ENCODE measurements at regions not wholly inside any gene's neighbourhood (a gene's known extent, or its start where the extent isn't known, plus 50 kb on each side); places are given as distances from the start of the nearest gene placed in this dataset.
A peak's percentile ranks its signal among the peaks of the same experiment; 100 is the strongest.

DNA sequence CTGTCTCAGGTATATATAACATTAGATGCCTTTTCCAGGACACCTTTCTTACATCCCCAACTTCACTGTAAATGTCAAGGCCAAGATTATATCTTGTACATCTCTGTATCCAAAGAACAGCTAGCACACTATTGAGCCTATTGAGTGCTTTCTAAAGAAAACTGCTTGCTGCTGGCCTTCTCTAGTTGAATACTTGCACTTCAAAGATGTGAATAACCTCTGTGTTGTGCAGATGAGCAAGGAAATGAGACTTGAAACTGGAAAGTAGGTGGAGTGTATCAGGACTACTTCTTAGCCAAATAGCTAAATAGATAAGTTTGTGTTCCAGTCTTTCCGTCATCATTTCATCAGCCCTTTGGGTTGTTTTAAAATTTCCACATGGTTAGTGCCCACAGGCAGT is 704.4 kb upstream of the AMOT start:
- Histone ChIP-seq H3K9ac (ENCODE audit: low read length) (no peak overlapping the region), H4K20me1 (ENCODE audit: insufficient read depth, low read depth, low read length) (no peaks in the 10 kb centered on the region), H3K4me1 (ENCODE audit: low read length) (no peaks in the 10 kb centered on the region), H3K9me3 (ENCODE audit: low read length) (no peaks in the 10 kb centered on the region), H3K4me3 (ENCODE audit: low read length) (no peak overlapping the region), H3K36me3 (ENCODE audit: insufficient read depth, low read length) (no peaks in the 10 kb centered on the region), H3K27me3 (ENCODE audit: low read length) (no peaks in the 10 kb centered on the region), H2AFZ (ENCODE audit: low read length) (no peak overlapping the region), H3K9me2 (replicated peaks; ENCODE audit: insufficient read depth, low read length) (no peaks in the 10 kb centered on the region), H3K27ac (ENCODE audit: low read length) (no peak overlapping the region), H3K79me2 (ENCODE audit: low read length) (no peaks in the 10 kb centered on the region), H3K4me2 (ENCODE audit: low read depth, low read length, poor library complexity, severe bottlenecking) (no peak overlapping the region)
- DNase-seq, result no peak

DNA sequence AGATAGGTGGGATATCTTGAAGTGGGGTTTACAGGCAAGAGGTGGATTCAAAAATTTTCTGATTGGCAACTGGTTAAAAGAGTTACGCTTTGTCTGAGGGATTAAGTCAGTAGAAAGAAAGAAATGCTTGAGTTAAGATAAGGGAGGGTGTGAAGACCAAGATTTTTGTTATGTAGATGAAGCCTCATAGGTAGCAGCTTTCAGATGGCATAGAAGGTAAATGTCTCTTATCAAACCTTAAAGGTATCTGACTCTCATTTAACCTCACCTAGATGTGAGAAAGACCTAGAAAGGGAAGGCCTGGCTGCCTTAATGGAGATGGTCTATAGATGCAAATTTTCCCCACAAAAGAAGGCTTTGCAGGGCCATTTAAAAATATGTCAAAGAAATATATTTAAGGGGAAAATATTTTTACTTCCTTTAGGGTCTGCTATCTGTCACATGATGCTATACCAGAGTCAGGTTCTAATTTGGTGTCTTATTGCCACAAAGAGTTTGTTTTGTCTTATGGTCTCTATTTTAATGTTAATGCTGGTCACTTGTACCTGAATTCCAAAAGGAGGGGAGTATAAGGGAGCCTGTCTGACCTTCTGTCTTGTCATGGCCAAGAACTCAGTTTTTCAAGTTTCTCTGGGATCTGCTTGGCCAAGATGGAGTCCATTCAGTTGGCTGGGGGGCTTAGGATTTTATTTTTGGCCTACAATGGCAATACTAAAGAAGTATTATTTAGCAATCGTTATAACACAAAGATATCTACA is 699.1 kb upstream of the AMOT start:
- Histone ChIP-seq H3K27ac (ENCODE audit: low read length) (no peak overlapping the region), H3K4me3 (ENCODE audit: low read length) (no peak overlapping the region), H3K27me3 (ENCODE audit: low read length) (no peaks in the 10 kb centered on the region), H2AFZ (ENCODE audit: low read length) (no peak overlapping the region), H4K20me1 (ENCODE audit: insufficient read depth, low read depth, low read length) (no peaks in the 10 kb centered on the region), H3K36me3 (ENCODE audit: insufficient read depth, low read length) (no peaks in the 10 kb centered on the region), H3K4me1 (ENCODE audit: low read length) (no peaks in the 10 kb centered on the region), H3K9me2 (replicated peaks; ENCODE audit: insufficient read depth, low read length) (no peaks in the 10 kb centered on the region), H3K9me3 (ENCODE audit: low read length) (no peaks in the 10 kb centered on the region), H3K9ac (ENCODE audit: low read length) (no peak overlapping the region), H3K4me2 (ENCODE audit: low read depth, low read length, poor library complexity, severe bottlenecking) (no peak overlapping the region), H3K79me2 (ENCODE audit: low read length) (no peaks in the 10 kb centered on the region)
- DNase-seq, result no peak

- Histone ChIP-seq H3K27ac (ENCODE audit: low read length) (no peak overlapping the region), H2AFZ (ENCODE audit: low read length) (no peak overlapping the region), H3K36me3 (ENCODE audit: insufficient read depth, low read length) (no peaks in the 10 kb centered on the region), H3K9me3 (ENCODE audit: low read length) (no peaks in the 10 kb centered on the region), H3K9me2 (replicated peaks; ENCODE audit: insufficient read depth, low read length) (no peaks in the 10 kb centered on the region), H3K9ac (ENCODE audit: low read length) (no peak overlapping the region), H3K4me3 (ENCODE audit: low read length) (no peak overlapping the region), H4K20me1 (ENCODE audit: insufficient read depth, low read depth, low read length) (no peaks in the 10 kb centered on the region), H3K4me1 (ENCODE audit: low read length) (no peaks in the 10 kb centered on the region), H3K4me2 (ENCODE audit: low read depth, low read length, poor library complexity, severe bottlenecking) (no peak overlapping the region), H3K27me3 (ENCODE audit: low read length) (no peaks in the 10 kb centered on the region), H3K79me2 (ENCODE audit: low read length) (no peaks in the 10 kb centered on the region)
- DNase-seq, result no peak
These were observed 688.9 kb upstream of the AMOT start for GRCh38 chrX:113529426-113530013.

DNA sequence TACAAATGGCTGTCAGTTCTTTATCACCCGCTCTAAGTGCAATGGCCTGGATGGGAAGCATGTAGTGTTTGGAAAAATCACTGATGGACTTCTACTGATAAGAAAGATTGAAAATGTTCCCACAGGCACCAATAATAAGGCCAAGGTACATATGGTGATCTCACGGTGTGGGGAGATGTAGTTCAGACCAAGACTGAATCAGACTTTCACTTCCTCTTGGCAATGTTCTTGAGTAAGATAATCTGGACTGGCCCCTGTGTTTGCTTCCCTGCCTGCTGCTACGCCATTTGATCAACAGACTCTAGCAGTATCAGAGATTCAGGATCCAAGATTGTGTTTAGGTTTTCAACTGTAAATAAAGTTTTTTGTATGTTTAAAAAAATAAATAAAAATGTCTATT is 682.2 kb upstream of the AMOT start:
- Histone ChIP-seq H3K79me2 (ENCODE audit: low read length) (no peaks in the 10 kb centered on the region), H2AFZ (ENCODE audit: low read length) (no peak overlapping the region), H3K27me3 (ENCODE audit: low read length) (no peaks in the 10 kb centered on the region), H3K9me3 (ENCODE audit: low read length) (no peaks in the 10 kb centered on the region; the same call in 1 of the 2 replicates), H3K36me3 (ENCODE audit: insufficient read depth, low read length) (no peaks in the 10 kb centered on the region), H4K20me1 (ENCODE audit: insufficient read depth, low read depth, low read length) (no peaks in the 10 kb centered on the region), H3K9me2 (replicated peaks; ENCODE audit: insufficient read depth, low read length) (no peaks in the 10 kb centered on the region), H3K9ac (ENCODE audit: low read length) (no peak overlapping the region), H3K27ac (ENCODE audit: low read length) (no peak overlapping the region), H3K4me3 (ENCODE audit: low read length) (no peak overlapping the region), H3K4me2 (ENCODE audit: low read depth, low read length, poor library complexity, severe bottlenecking) (no peak overlapping the region), H3K4me1 (ENCODE audit: low read length) (no peaks in the 10 kb centered on the region)
- DNase-seq, result peak; percentile 44

DNA sequence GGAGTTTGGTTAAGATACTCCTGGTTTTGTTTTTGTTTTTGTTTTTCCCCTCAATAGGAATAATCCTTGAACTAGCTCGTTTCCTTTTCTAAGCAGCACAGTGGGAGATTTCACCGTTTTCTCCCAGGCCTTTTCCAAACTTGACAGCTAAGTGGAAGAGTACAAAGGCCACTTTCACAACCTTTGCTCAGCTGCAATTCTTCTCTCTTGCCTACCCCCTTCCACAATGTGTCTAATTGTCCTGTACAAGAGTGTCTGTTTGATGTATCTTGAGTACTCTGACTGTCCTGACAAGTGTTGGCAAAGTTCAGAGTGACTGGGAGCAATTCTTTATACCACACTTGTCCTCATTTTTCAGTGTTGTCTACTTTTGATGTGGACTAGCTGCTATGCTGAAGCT is 674.3 kb upstream of the AMOT start:
- H3K79me2 ChIP-seq (ENCODE audit: low read length), result no peaks in the 10 kb centered on the region
- DNase-seq, result no peak
- H2AFZ ChIP-seq (ENCODE audit: low read length), result no peak overlapping the region
- H3K4me1 ChIP-seq (ENCODE audit: low read length), result no peaks in the 10 kb centered on the region
- H3K4me3 ChIP-seq (ENCODE audit: low read length), result no peak overlapping the region
- H4K20me1 ChIP-seq (ENCODE audit: insufficient read depth, low read depth, low read length), result no peaks in the 10 kb centered on the region
- H3K27me3 ChIP-seq (ENCODE audit: low read length), result no peaks in the 10 kb centered on the region
- H3K9me3 ChIP-seq (ENCODE audit: low read length), result no peaks in the 10 kb centered on the region; the same call in 1 of the 2 replicates
- H3K27ac ChIP-seq (ENCODE audit: low read length), result no peak overlapping the region
- no peaks in the 10 kb centered on the region for H3K36me3 ChIP-seq (ENCODE audit: insufficient read depth, low read length)
- H3K9me2 ChIP-seq (replicated peaks; ENCODE audit: insufficient read depth, low read length), result no peaks in the 10 kb centered on the region
- no peak overlapping the region for H3K4me2 ChIP-seq (ENCODE audit: low read depth, low read length, poor library complexity, severe bottlenecking)
- H3K9ac ChIP-seq (ENCODE audit: low read length), result no peak overlapping the region

DNA sequence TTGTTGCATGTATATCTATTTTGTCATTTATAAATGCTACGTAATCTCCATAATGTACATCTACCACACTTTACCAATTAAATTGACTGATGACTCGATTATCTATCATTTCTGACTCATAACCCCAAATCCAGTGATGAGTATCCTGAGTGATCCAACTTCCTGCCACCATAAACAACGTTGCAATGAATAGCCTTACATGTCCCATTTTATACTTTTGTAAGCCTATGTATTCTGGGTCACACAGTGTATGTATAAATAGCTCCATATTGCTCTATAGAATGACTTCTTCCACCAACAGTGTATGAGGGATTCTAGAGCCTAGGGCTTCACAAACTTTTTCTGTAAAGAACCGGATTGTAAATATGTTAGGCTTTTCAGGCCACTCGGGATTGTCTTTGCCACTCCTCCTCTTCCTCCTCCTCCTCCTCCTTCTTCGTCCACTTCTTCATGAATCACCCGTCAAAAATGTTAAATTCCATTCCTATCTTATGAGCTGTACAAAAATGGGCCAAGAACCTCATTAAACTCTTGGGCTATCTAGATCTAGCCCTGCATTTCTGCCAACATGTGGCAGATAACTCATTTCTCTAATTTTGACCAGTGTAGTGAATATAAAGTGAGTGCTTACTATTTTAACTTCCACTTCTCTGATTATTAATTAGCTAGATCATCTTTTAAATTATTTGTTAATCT is 672.2 kb upstream of the AMOT start:
- Histone ChIP-seq H3K4me1 (ENCODE audit: low read length) (no peaks in the 10 kb centered on the region), H3K4me3 (ENCODE audit: low read length) (no peak overlapping the region), H4K20me1 (ENCODE audit: insufficient read depth, low read depth, low read length) (no peaks in the 10 kb centered on the region), H3K9me2 (replicated peaks; ENCODE audit: insufficient read depth, low read length) (no peaks in the 10 kb centered on the region), H2AFZ (ENCODE audit: low read length) (no peak overlapping the region), H3K4me2 (ENCODE audit: low read depth, low read length, poor library complexity, severe bottlenecking) (no peak overlapping the region), H3K79me2 (ENCODE audit: low read length) (no peaks in the 10 kb centered on the region), H3K27me3 (ENCODE audit: low read length) (no peaks in the 10 kb centered on the region), H3K9ac (ENCODE audit: low read length) (no peak overlapping the region), H3K27ac (ENCODE audit: low read length) (no peak overlapping the region), H3K36me3 (ENCODE audit: insufficient read depth, low read length) (no peaks in the 10 kb centered on the region), H3K9me3 (ENCODE audit: low read length) (no peaks in the 10 kb centered on the region; the same call in 1 of the 2 replicates)
- no peak for DNase-seq

DNA sequence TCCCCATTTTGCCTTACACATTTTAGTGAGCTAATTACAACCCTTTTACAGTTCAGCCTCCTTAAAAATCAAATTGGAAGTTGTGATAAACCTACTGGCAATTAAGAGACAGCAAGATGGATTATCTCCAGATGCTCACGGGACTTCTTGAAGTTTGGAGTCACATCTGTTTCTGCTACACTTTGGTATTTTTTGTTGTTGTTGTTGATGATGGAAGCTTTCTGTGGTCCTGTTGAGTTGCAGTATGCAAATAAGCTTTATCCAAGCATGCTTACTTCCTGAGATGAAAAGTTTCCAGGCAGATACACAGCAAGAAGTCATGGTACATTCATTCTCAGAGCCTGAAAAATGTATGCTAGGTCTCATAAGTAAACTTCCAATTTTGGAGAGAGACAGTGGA is 670.0 kb upstream of the AMOT start:
- no peak overlapping the region for H3K9ac ChIP-seq (ENCODE audit: low read length)
- no peak overlapping the region for H3K4me3 ChIP-seq (ENCODE audit: low read length)
- no peak overlapping the region for H3K4me2 ChIP-seq (ENCODE audit: low read depth, low read length, poor library complexity, severe bottlenecking)
- no peaks in the 10 kb centered on the region for H3K9me2 ChIP-seq (replicated peaks; ENCODE audit: insufficient read depth, low read length)
- no peak overlapping the region for H3K27ac ChIP-seq (ENCODE audit: low read length)
- no peaks in the 10 kb centered on the region; the same call in 1 of the 2 replicates for H3K9me3 ChIP-seq (ENCODE audit: low read length)
- no peaks in the 10 kb centered on the region for H3K79me2 ChIP-seq (ENCODE audit: low read length)
- no peaks in the 10 kb centered on the region for H3K36me3 ChIP-seq (ENCODE audit: insufficient read depth, low read length)
- H2AFZ ChIP-seq (ENCODE audit: low read length), result no peak overlapping the region
- H4K20me1 ChIP-seq (ENCODE audit: insufficient read depth, low read depth, low read length), result no peaks in the 10 kb centered on the region
- no peaks in the 10 kb centered on the region for H3K4me1 ChIP-seq (ENCODE audit: low read length)
- H3K27me3 ChIP-seq (ENCODE audit: low read length), result no peaks in the 10 kb centered on the region
- no peak for DNase-seq

GRCh38 chrX:113492895-113493294 is 652.3 kb upstream of the AMOT start:
- Histone ChIP-seq H3K9me3 (ENCODE audit: low read length) (no peaks in the 10 kb centered on the region), H3K9me2 (replicated peaks; ENCODE audit: insufficient read depth, low read length) (no peaks in the 10 kb centered on the region), H3K4me1 (ENCODE audit: low read length) (no peaks in the 10 kb centered on the region), H2AFZ (ENCODE audit: low read length) (no peak overlapping the region), H4K20me1 (ENCODE audit: insufficient read depth, low read depth, low read length) (no peaks in the 10 kb centered on the region), H3K4me3 (ENCODE audit: low read length) (no peak overlapping the region), H3K36me3 (ENCODE audit: insufficient read depth, low read length) (no peaks in the 10 kb centered on the region), H3K27ac (ENCODE audit: low read length) (no peak overlapping the region), H3K27me3 (ENCODE audit: low read length) (no peaks in the 10 kb centered on the region), H3K4me2 (ENCODE audit: low read depth, low read length, poor library complexity, severe bottlenecking) (no peak overlapping the region), H3K9ac (ENCODE audit: low read length) (no peak overlapping the region), H3K79me2 (ENCODE audit: low read length) (no peaks in the 10 kb centered on the region)
- no peak for DNase-seq
